K562 (cell line): ENCODE measurements at regions not wholly inside any gene's neighbourhood (a gene's known extent, or its start where the extent isn't known, plus 50 kb on each side); places are given as distances from the start of the nearest gene placed in this dataset.

ENCODE experiments used
- ATAC-seq: fragments of 200-7000 bp; cut with Tn5 transposase; 3 replicates; pipeline ENCODE4 v1.9.1; 2020; ENCODE audit warnings: moderate library complexity
- BruUV-seq: library from RNA; stranded (reverse); fragments of 400-500 nt; replicated peaks from 2 replicates; lab custom pipeline; 2021; lab: Mats Ljungman, UMichigan
- CTCF ChIA-PET: fragments of 300-600 bp; formaldehyde crosslinking; extraction: SDS; loops from one replicate; lab custom pipeline; 2021; ENCODE audit warnings: low intra/inter-chr PET ratio; lab: Yijun Ruan, JAX
- POLR2A ChIA-PET: fragments of 300-600, 350-650 bp; sonication (Branson Sonifier 250); formaldehyde crosslinking; extraction: SDS; loops from one replicate; lab custom pipeline; 2021; ENCODE audit warnings: antibody characterized with exemption, inconsistent platforms; lab: Yijun Ruan, JAX
- DNase-seq, 4 experiments: peaks; one replicate each; pipeline versions ENCODE4 v3.0.0 to v3.0.0-alpha.2; 2011 to 2018; ENCODE audit warnings: low spot score in 3 of 4, mixed read lengths in 3 of 4; ENCODE audit errors: extremely low read depth in 1 of 4
- FAIRE-seq: peaks from 2 replicates; lab custom pipeline; 2011; peaks lifted over from hg19 to GRCh38; lab: Jason Lieb, UNC
- H2AFZ ChIP-seq: 2 replicates; pipeline ENCODE4 v1.6.0; 2011; ENCODE audit warnings: low read depth, low read length, control low read depth, inconsistent platforms
- H3K27ac ChIP-seq: fragments of 200-600 bp; 3 replicates; pipeline ENCODE4 v1.8.0; 2011; ENCODE audit warnings: low read depth, mild to moderate bottlenecking, control low read depth, inconsistent platforms, low read length, moderate library complexity, mixed read lengths; ENCODE audit errors: extremely low read depth
- H3K27me3 ChIP-seq, 2 experiments: fragments of 300-600 bp in 1 of 2; 2 replicates in 1 of 2; 3 replicates in 1 of 2; pipeline versions ENCODE4 v1.6.0 to v1.8.0; 2011; ENCODE audit warnings: inconsistent platforms in 2 of 2, low read length in 2 of 2, mild to moderate bottlenecking in 1 of 2, mixed read lengths in 1 of 2, moderate library complexity in 1 of 2; ENCODE audit not compliant: control insufficient read depth in 2 of 2, insufficient read depth in 2 of 2
- H3K36me3 ChIP-seq: fragments of 300-600 bp; 3 replicates; pipeline ENCODE4 v1.8.0; 2011; ENCODE audit warnings: mild to moderate bottlenecking, low read length, inconsistent platforms; ENCODE audit not compliant: control insufficient read depth, insufficient read depth
- H3K4me1 ChIP-seq, 2 experiments: fragments of 200-600 bp in 1 of 2; replicated peaks in 1 of 2; 2 replicates in 1 of 2; 3 replicates in 1 of 2; pipeline versions ENCODE4 v1.5.1 to v1.8.0; 2011; ENCODE audit warnings: inconsistent platforms in 2 of 2, low read length in 2 of 2, mild to moderate bottlenecking in 1 of 2, mixed read lengths in 1 of 2, moderate library complexity in 1 of 2; ENCODE audit not compliant: control insufficient read depth in 2 of 2, insufficient read depth in 2 of 2
- H3K4me2 ChIP-seq: 2 replicates; pipeline ENCODE4 v1.6.1; 2011; ENCODE audit warnings: low read length, control low read depth, inconsistent platforms, mixed read lengths; ENCODE audit not compliant: insufficient read depth
- H3K4me3 ChIP-seq: fragments of 200-600 bp; sonication (generic), shearing (Covaris generic); 2 replicates; pipeline ENCODE4 v1.5.1; 2016; ENCODE audit warnings: control low read depth, inconsistent platforms
- H3K79me2 ChIP-seq: fragments of 200-600 bp; 3 replicates; pipeline ENCODE4 v1.8.0; 2011; ENCODE audit warnings: low read length, inconsistent platforms; ENCODE audit not compliant: control insufficient read depth, insufficient read depth
- H3K9ac ChIP-seq, 2 experiments: 2 replicates each; pipeline versions ENCODE4 v1.6.0 to v1.6.1; 2011; ENCODE audit warnings: low read depth in 2 of 2, low read length in 2 of 2, control low read depth in 1 of 2, inconsistent platforms in 1 of 2, mild to moderate bottlenecking in 1 of 2, mixed read lengths in 1 of 2; ENCODE audit not compliant: insufficient read depth in 1 of 2
- H3K9me1 ChIP-seq: one replicate; pipeline ENCODE4 v1.6.0; 2011; ENCODE audit warnings: inconsistent platforms, mild to moderate bottlenecking, low read length, moderate library complexity; ENCODE audit not compliant: control insufficient read depth, insufficient read depth
- H3K9me3 ChIP-seq: replicated peaks from 2 replicates; pipeline ENCODE4 v1.5.1; 2011; ENCODE audit warnings: low read depth, low read length, inconsistent platforms; ENCODE audit not compliant: control insufficient read depth, insufficient read depth
- H4K20me1 ChIP-seq: replicated peaks from 2 replicates; pipeline ENCODE4 v1.6.1; 2011; ENCODE audit warnings: low read length, inconsistent platforms, mixed read lengths; ENCODE audit not compliant: control insufficient read depth, insufficient read depth
- HLTF ChIP-seq: fragments of 450-650 bp; IDR thresholded peaks from 2 replicates; pipeline ENCODE4 v1.6.1; 2016
- POU5F1 ChIP-seq: fragments of 150-350 bp; IDR thresholded peaks from 2 replicates; pipeline ENCODE4 v1.6.1; 2014; ENCODE audit warnings: borderline replicate concordance, low read length, low read depth, mild to moderate bottlenecking; ENCODE audit not compliant: partially characterized antibody
- WGBS: fragments of 100-300 bp; shearing (Covaris generic); methylation state at CpG from one replicate; pipeline ENCODE4 v1.1.6; 2016; ENCODE audit warnings: low coverage, mixed read lengths; ENCODE audit not compliant: insufficient coverage; ENCODE audit errors: missing lambda C conversion rate; 5-methylcytosine and 5-hydroxymethylcytosine counted together
- in situ Hi-C: fragments of 300-500 bp; cut with MboI; formaldehyde crosslinking; loops from 4 replicates; pipeline ENCODE4 v1.15.0; 2018; ENCODE audit warnings: inconsistent platforms, mixed read lengths
- intact Hi-C: fragments of 100-400 bp; cut with micrococcal nuclease; formaldehyde crosslinking; loops from 2 replicates; pipeline ENCODE4 v1.14.2; 2022
- TF ChIP-seq, protein P1 (sequence below): fragments of 150-350 bp; IDR thresholded peaks from 2 replicates; pipeline ENCODE4 v1.6.1; 2014; ENCODE audit warnings: low read depth, mild to moderate bottlenecking, low read length, borderline replicate concordance

DNA sequence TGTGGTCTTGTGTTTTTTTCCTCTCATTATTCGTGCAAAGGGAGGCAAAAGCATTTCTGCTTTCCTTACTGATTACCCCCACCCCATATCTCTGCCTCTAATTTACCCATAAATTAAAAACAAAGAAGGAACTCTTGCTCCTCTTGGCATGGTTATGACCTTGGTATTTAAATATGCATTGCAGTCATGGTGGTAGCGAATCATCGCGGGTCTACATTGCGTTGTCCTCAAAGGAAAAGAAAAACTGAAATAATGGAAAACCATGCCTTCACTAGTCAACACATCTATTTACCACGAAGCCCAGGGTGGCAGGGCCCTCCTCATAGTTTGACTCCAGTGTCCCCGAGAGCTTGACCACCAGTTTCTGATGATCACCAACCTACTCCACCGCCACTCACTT lies 126.7 kb upstream of the PARP11 start:
- H3K4me1 ChIP-seq = no peaks in the 10 kb centered on the region
- ChIA-PET POLR2A (interaction anchor here (0.5 to 1.0 kb wide), 2 partner anchors 28 to 284 kb away, joined by 3 to 4 read pairs; no protein-coding TSS in a partner anchor), CTCF (no interaction called here)
- no peak for DNase-seq
- H4K20me1 ChIP-seq = no peaks in the 10 kb centered on the region
- H3K36me3 ChIP-seq = no peaks in the 10 kb centered on the region
- no peaks in the 10 kb centered on the region for H3K79me2 ChIP-seq
- H3K4me2 ChIP-seq = no peak overlapping the region
- no peak overlapping the region for H2AFZ ChIP-seq
- in situ Hi-C loops (no loop called here), intact Hi-C loops (loop anchor here (5.0 kb wide), 1 partner anchor 277 kb away; no protein-coding TSS in a partner anchor)
- no TSS peak for BruUV-seq
- H3K9me1 ChIP-seq = no peaks in the 10 kb centered on the region
- H3K9ac ChIP-seq = no peak overlapping the region
- no peaks in the 10 kb centered on the region for H3K9me3 ChIP-seq
- FAIRE-seq = no peak
- H3K4me3 ChIP-seq = no peak overlapping the region
- 0% methylated on average over 6 of the region's 8 CpGs for WGBS
- H3K27ac ChIP-seq = no peak overlapping the region
- no peak for ATAC-seq
- TF ChIP-seq HLTF = no peak
- TF ChIP-seq, protein P1, sequence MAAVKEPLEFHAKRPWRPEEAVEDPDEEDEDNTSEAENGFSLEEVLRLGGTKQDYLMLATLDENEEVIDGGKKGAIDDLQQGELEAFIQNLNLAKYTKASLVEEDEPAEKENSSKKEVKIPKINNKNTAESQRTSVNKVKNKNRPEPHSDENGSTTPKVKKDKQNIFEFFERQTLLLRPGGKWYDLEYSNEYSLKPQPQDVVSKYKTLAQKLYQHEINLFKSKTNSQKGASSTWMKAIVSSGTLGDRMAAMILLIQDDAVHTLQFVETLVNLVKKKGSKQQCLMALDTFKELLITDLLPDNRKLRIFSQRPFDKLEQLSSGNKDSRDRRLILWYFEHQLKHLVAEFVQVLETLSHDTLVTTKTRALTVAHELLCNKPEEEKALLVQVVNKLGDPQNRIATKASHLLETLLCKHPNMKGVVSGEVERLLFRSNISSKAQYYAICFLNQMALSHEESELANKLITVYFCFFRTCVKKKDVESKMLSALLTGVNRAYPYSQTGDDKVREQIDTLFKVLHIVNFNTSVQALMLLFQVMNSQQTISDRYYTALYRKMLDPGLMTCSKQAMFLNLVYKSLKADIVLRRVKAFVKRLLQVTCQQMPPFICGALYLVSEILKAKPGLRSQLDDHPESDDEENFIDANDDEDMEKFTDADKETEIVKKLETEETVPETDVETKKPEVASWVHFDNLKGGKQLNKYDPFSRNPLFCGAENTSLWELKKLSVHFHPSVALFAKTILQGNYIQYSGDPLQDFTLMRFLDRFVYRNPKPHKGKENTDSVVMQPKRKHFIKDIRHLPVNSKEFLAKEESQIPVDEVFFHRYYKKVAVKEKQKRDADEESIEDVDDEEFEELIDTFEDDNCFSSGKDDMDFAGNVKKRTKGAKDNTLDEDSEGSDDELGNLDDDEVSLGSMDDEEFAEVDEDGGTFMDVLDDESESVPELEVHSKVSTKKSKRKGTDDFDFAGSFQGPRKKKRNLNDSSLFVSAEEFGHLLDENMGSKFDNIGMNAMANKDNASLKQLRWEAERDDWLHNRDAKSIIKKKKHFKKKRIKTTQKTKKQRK = no peak
- no peak for TF ChIP-seq POU5F1
- H3K27me3 ChIP-seq = no peaks in the 10 kb centered on the region
